KOPT-K1 (cell line): ENCODE measurements at regions not wholly inside any gene's neighbourhood (a gene's known extent, or its start where the extent isn't known, plus 50 kb on each side); places are given as distances from the start of the nearest gene placed in this dataset.

Source experiments
- H3K27ac ChIP-seq: fragments of 200-600 bp; sonication (generic); 2 replicates; pipeline ENCODE4 v1.5.1; 2016; ENCODE audit warnings: antibody characterized with exemption, mild to moderate bottlenecking, low read depth, low read length; ENCODE audit not compliant: poor library complexity, severe bottlenecking
- H3K36me3 ChIP-seq: fragments of 200-600 bp; sonication (generic); 2 replicates; pipeline ENCODE4 v1.5.1; 2017; ENCODE audit warnings: antibody characterized with exemption, mild to moderate bottlenecking, low read length, moderate library complexity; ENCODE audit not compliant: insufficient read depth
- H3K9me3 ChIP-seq: fragments of 200-600 bp; sonication (generic); 2 replicates; pipeline ENCODE4 v1.5.1; 2017; ENCODE audit warnings: antibody characterized with exemption, low read length, mild to moderate bottlenecking; ENCODE audit not compliant: insufficient read depth, poor library complexity, severe bottlenecking

DNA sequence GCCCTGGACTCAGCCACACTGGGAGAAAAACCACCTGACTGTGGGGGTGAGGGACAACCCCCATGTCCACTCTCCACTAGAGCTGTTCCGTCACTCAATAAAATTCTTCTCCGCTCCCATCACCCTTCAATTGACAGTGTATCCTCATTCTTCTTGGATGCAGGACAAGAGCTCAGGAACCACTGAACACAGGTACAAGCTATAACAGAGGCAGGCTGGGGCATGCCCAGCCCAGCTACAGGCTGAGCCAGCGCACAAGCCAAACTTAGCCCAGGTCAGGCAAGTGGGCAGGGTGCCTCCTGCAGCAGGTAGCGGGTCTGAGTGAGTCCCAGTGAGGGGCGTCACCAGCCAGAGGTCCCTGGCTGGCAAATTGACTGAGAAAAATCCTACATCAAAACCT is 183.4 kb downstream of the HINT1 start:
- Histone ChIP-seq H3K36me3 (no peaks in the 10 kb centered on the region), H3K27ac (no peak overlapping the region), H3K9me3 (no peaks in the 10 kb centered on the region)

DNA sequence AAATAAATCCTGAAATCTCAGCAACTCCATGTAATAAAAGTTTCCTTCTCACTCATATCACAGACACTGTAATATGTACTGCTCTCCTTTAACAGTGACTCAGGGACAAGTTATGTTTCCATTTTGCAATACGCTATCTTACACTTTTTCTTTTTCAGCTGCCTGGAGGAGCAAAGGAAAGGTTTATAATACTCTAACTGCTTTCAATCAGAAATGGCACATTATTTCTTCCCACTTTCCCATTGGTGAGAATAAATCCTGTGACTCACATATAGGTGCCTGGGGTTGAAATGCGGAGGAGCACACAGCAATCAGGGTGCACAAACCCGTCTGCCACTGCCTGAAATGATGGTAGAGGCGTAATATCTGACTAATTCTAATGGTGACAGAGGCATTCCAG is 186.6 kb downstream of the HINT1 start:
- Histone ChIP-seq H3K9me3 (no peaks in the 10 kb centered on the region), H3K36me3 (no peaks in the 10 kb centered on the region), H3K27ac (no peak overlapping the region)

DNA sequence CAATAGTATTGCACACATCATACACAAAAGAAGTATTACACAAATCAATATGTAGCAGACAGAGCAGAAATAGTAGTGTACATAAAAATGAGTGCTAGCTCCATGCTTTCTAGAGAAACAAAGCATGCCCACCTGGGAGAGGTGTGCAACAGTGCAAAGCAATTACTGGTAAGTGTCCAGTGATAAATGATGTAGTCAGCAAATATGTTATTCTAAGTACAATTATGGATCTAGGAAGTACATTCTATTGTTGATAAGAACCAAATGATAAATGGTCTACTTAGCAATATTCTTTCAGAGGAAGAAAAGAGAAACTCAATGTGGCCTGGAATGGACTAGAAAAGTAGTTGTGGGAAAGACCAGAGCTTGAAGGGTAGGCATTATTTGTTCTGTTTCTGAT is 188.6 kb downstream of the HINT1 start:
- H3K9me3 ChIP-seq, result no peaks in the 10 kb centered on the region
- H3K27ac ChIP-seq, result no peak overlapping the region
- no peaks in the 10 kb centered on the region for H3K36me3 ChIP-seq

DNA sequence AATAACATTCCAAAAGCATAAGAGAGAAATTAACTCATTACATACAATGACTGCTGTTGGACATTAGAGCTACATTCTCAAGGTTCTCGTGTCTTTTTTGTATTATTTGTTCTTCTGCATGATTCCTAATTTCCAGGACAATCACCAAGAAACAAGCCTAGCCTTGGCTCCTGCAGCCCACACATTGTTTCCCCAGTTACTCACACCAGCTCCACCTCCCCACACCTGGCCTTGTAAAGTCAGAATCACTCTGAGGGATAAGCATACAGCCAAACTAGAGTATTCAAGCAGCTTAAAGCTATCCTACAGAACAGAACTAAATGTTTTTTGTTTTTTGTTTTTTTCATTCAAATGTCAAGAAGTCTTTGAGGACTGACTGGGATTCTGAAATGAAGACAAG is 189.2 kb downstream of the HINT1 start:
- no peaks in the 10 kb centered on the region for H3K9me3 ChIP-seq
- H3K27ac ChIP-seq, result no peak overlapping the region
- no peaks in the 10 kb centered on the region for H3K36me3 ChIP-seq

DNA sequence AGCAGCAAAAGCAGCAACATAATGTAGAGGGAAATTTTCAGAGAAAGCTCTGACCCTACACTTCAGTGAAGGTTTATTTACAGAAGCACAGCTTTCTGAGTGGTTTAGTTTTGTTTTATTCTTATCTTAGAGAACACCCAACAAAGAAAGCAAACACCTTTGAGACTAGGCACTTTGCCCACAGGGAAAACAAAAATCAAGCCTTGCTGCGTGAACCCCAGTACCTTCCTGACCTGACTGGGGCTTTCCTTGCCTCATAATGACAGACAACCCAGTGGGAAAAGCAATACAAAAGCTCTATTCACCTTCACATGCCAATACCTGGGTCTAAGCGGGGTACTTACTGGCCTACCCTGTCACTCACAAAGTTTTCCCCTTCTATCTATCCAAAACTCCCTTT is 189.8 kb downstream of the HINT1 start:
- H3K36me3 ChIP-seq, result no peaks in the 10 kb centered on the region
- H3K27ac ChIP-seq, result no peak overlapping the region
- H3K9me3 ChIP-seq, result no peaks in the 10 kb centered on the region

DNA sequence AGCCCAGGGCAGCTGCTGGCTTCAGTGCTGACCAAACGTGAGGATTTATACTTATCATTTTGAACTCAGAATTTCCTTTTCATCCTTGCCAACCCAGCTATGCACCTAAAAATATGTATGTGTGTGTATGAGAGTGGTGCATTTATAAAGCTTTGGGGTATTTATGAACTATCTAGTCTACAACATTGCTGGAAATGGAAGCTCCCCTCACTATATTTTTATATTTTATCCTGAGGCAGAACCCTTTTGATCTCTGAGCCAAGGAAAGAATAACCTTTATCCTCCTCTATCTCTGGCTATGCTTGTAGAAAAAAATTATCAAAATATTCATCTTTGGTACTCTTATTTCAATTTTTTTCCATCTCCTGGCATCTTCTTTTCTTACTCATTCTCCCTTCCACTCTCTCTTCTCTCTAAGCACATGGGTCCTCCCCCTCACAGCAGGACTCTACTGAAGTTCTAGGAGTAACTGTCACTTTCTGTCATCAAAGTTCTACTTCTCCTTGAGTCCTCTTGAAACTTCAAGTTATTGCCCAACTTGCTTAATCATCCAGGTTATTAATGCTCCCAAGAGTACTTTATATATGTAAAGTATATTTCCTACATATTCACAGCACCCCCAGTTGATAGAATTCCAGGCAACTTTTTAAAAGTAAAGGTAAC is 190.9 kb downstream of the HINT1 start:
- Histone ChIP-seq H3K27ac (no peak overlapping the region), H3K9me3 (no peaks in the 10 kb centered on the region)

DNA sequence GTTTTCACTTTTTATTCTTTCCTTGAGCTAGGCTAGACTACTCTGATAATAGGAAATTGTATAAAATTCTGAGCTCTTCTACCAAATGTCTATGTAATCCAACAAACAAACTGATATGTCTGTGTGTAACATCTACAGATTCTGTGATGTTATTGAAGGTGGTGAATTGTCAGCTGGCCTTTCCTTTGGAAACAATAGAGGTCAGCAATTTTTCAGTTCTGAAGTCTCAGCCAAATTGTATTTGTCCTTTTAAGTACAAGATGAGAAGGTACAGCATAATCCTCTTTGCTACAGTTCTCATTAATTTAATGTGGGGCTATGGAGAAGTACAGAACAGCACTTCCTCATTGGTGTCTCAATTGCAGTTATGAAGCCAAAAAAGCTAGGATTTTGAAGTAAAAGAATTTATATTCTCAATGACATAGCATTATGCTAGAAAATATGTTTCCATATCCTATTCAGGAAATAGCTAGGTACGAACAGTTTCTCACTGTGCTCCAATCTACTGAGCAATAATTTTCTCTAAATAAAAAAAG is 198.0 kb downstream of the HINT1 start:
- no peak overlapping the region for H3K27ac ChIP-seq
- no peaks in the 10 kb centered on the region for H3K9me3 ChIP-seq
- H3K36me3 ChIP-seq, result no peaks in the 10 kb centered on the region

More for the DNA sequence above, 190.9 kb downstream of the HINT1 start:
- H3K36me3 ChIP-seq, result no peaks in the 10 kb centered on the region

DNA sequence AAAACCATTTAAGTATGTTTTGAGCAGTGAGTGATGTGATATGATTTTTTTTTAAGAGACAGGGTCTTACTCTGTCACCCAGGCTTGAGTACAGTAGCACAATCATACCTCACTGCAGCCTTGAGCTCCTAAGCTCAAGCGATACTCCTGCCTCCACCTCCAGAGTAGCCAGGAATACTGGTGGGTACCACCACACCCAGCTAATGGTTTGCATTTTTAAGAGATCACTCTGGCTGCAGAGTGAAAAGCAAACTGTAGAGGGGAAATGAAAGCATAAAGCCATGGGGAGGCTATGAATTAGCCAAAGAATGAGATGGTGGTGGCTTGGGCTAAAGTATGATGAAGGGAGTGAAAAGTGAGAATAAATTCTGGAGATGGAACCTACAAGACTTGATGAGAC is 199.1 kb downstream of the HINT1 start:
- Histone ChIP-seq H3K9me3 (no peaks in the 10 kb centered on the region), H3K36me3 (no peaks in the 10 kb centered on the region), H3K27ac (no peak overlapping the region)

DNA sequence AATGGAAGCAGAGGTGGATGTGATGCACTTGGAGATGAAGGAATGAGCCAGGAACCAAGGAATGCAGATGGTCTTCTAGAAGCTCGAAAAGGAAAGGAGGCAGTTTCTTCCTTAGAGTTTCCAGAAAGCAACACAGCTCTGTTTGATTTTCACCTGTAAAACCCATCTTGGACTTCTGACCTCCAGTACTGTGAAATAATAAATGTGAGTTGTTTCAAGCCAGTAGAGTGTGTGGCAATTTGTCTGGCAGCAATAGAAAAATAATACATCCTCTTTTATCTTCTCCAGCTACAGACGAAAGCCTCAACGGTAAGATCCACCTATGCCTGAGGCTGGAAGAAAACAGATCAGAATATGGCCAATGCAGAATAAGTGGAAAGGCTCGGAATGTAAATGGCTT is 199.7 kb downstream of the HINT1 start:
- Histone ChIP-seq H3K27ac (no peak overlapping the region), H3K9me3 (no peaks in the 10 kb centered on the region), H3K36me3 (no peaks in the 10 kb centered on the region)

DNA sequence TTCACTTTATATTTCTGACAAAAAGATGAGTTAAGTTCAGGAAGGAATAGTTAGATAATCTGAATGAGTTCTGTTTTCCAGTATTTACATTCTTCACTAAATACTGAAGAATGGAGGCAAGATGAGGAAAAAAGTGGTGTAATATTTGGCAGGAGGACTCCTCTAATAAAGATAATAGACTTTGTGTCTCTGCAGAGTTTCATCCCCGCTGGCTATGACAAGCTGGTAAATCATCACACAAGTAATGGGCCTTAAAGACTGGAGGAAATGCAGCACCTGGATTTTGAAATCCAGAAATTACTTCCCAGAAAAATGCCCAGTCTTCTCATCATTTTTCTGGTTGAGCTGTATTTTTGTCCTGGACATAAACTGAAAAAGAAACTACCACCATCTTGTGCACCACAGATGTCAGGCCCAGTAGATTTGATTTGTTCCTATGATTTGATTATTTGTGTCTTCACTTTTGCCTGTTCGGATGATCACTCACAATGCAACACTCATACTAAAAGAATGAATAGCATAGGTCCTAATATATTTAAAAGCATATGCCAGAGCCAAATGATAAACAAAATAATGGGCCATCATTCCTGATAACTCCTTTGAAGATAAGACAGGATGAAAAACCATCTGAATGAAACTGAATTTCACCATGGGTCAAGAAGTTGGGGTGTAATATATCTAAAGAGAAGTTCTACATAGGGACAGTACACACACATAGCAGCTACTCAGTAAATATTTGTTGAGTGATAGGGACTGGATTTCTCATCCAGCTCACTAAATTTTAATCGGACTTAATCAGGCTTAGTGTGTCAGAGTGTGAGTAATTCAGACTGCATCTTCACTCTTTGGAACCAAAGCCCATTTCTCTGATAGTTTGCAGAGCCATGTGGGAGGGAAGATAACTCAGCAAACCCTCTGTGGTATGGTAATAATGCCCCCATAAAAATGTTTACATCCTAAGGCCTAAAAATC is 200.5 kb downstream of the HINT1 start:
- Histone ChIP-seq H3K36me3 (no peaks in the 10 kb centered on the region), H3K9me3 (no peaks in the 10 kb centered on the region), H3K27ac (no peak overlapping the region)

DNA sequence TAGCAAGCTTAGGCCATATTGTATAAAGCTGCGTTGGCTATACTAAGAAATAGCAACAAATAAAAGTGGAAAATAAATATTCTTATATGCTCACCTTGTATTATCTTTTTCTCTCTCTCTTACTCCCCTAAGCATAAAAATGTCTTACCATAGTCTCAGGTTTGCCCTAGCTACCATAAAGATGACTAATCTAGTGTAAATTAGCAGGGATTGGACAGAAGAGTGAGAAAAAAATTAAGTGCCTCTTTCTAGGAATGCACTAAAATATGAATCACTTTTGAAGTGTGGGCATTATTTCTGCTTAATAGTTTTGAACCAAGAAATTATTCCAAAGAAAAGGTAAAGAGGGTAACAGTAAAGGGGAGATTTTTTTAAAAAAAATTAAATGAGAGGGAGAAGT is 201.3 kb downstream of the HINT1 start:
- H3K9me3 ChIP-seq, result no peaks in the 10 kb centered on the region
- no peaks in the 10 kb centered on the region for H3K36me3 ChIP-seq
- no peak overlapping the region for H3K27ac ChIP-seq

DNA sequence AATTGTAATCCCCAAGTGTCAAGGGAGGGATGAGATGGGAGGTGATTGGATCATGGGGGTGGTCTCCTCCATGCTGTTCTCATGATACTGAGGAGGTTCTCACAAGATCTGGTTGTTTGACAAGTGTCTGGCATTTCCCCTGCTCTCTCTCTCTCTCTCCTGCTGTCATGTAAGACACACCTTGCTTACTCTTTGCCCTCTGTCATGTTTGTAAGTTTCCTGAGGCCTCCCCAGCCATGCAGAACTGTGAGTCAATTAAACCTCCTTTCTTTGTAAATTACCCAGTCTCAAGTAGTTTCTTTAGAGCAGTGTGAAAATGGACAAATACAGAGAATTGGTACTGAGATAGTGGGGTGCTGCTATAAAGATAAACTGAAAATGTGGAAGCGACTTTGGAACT is 207.9 kb downstream of the HINT1 start:
- Histone ChIP-seq H3K36me3 (no peaks in the 10 kb centered on the region), H3K9me3 (no peaks in the 10 kb centered on the region)

DNA sequence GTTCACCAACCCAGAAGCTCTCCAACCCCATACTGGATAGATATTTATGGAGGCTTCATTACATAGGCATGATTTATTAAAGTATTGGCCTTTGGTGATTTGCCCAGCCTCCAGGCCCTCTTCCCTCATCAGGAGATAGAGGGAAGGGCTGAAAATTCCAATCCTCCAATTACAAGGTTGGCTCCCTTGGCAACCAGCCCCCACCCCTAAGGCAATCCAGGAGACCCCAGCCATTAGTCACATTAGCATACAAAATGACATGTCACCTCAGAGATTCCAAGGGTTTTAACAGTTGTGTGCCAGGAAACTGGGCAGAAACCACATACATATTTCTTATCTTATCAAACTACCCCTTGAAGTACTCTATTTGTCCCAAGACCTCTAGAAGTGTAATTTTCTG is 210.0 kb downstream of the HINT1 start:
- H3K9me3 ChIP-seq, result no peaks in the 10 kb centered on the region
- H3K36me3 ChIP-seq, result no peaks in the 10 kb centered on the region
- no peak overlapping the region for H3K27ac ChIP-seq

More for the DNA sequence above, 207.9 kb downstream of the HINT1 start:
- no peak overlapping the region for H3K27ac ChIP-seq

DNA sequence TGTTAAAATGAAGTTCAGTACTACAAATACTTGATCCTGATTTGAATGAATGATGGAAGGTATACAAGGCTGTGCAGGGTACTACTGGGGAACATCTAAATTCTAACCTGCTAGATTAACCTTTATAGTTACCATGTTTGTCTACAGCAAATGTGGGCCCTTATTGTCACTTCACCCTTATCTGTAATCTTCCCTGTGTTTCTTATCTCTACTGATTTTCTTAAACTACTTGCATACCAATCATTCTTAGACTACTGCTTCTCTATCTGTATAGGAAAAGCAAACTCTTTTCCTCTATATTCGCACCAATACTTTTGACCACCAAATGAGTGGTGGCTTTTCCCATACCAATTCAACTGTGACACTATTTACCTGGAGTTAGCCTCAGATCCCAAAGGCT is 210.7 kb downstream of the HINT1 start:
- Histone ChIP-seq H3K27ac (no peak overlapping the region), H3K36me3 (no peaks in the 10 kb centered on the region), H3K9me3 (no peaks in the 10 kb centered on the region)

DNA sequence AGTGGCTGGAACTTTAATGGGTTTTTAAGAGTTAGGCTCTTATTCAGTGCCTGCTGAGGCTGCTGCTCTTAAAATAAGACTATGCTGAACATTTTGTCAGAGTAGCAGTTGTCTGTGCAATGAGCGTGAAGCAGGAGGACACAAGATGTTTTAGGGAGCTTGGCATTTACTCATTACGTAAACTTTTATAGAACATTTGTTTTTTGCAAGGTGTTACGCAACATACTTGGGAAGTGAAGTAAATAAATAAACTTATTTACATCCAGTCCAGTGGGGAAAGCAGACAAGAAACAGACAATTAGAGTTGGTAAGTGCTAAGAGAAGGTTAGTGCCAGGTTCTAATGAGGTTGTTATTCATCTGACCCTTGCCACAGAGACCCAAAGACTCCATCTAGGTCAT is 226.0 kb downstream of the HINT1 start:
- Histone ChIP-seq H3K36me3 (no peaks in the 10 kb centered on the region), H3K27ac (no peak overlapping the region), H3K9me3 (no peaks in the 10 kb centered on the region)
